Endothelial cell of umbilical vein (primary cell): ENCODE measurements at regions not wholly inside any gene's neighbourhood (a gene's known extent, or its start where the extent isn't known, plus 50 kb on each side); places are given as distances from the start of the nearest gene placed in this dataset.

ENCODE experiments used
- BruUV-seq: library from RNA; stranded (reverse); fragments of 400-500 nt; replicated peaks from 2 replicates; lab custom pipeline; 2021; lab: Mats Ljungman, UMichigan
- CTCF ChIA-PET: fragments of 300-600, 350-600 bp; sonication (Branson Sonifier 250); formaldehyde crosslinking; loops from one replicate; lab custom pipeline; 2021; ENCODE audit warnings: antibody characterized with exemption, inconsistent platforms; lab: Charles Lee
- POLR2A ChIA-PET: fragments of 300-600, 350-600 bp; sonication (Branson Sonifier 250); formaldehyde crosslinking; loops from one replicate; lab custom pipeline; 2021; ENCODE audit warnings: antibody characterized with exemption, inconsistent platforms; lab: Charles Lee
- DNase-seq: peaks from one replicate; pipeline ENCODE4 v3.0.0-alpha.2; 2011; ENCODE audit warnings: low read depth, low spot score
- FAIRE-seq: peaks from 2 replicates; lab custom pipeline; 2011; peaks lifted over from hg19 to GRCh38; lab: Jason Lieb, UNC
- H2AFZ ChIP-seq: 2 replicates; pipeline ENCODE4 v1.6.0; 2012; ENCODE audit warnings: low read depth, low read length, control low read depth, inconsistent platforms
- H3K27ac ChIP-seq: 2 replicates; pipeline ENCODE4 v1.5.1; 2011; ENCODE audit warnings: low read depth, mild to moderate bottlenecking, control low read depth, low read length, moderate library complexity; ENCODE audit not compliant: insufficient read depth
- H3K27me3 ChIP-seq, 2 experiments: 2 replicates each; pipeline versions ENCODE4 v1.6.0 to v1.6.1; 2011; ENCODE audit warnings: low read length in 2 of 2, mixed read lengths in 1 of 2; ENCODE audit not compliant: control insufficient read depth in 2 of 2, insufficient read depth in 2 of 2
- H3K36me3 ChIP-seq, 2 experiments: 2 replicates in 1 of 2; 3 replicates in 1 of 2; pipeline ENCODE4 v1.5.1; 2011; ENCODE audit warnings: low read length in 2 of 2, mild to moderate bottlenecking in 1 of 2, moderate library complexity in 1 of 2; ENCODE audit not compliant: control insufficient read depth in 2 of 2, insufficient read depth in 2 of 2; ENCODE audit errors: extremely low read depth in 1 of 2
- H3K4me1 ChIP-seq: 3 replicates; pipeline ENCODE4 v1.5.1; 2011; ENCODE audit warnings: mild to moderate bottlenecking, low read length; ENCODE audit not compliant: control insufficient read depth, insufficient read depth; ENCODE audit errors: extremely low read depth
- H3K4me2 ChIP-seq: 2 replicates; pipeline ENCODE4 v1.6.1; 2011; ENCODE audit warnings: low read length, control low read depth, mixed read lengths; ENCODE audit not compliant: insufficient read depth
- H3K4me3 ChIP-seq, 3 experiments: fragments of 200-600 bp in 1 of 3; sonication (generic), shearing (Covaris generic) in 1 of 3; replicated peaks in 1 of 3; 2 replicates each; pipeline ENCODE4 v1.5.1; 2011 to 2016; ENCODE audit warnings: control low read depth in 3 of 3, low read length in 3 of 3, mild to moderate bottlenecking in 2 of 3, inconsistent platforms in 1 of 3, low read depth in 1 of 3, moderate library complexity in 1 of 3; ENCODE audit not compliant: insufficient read depth in 1 of 3
- H3K79me2 ChIP-seq: 2 replicates; pipeline ENCODE4 v1.6.0; 2012; ENCODE audit warnings: low read length, inconsistent platforms; ENCODE audit not compliant: control insufficient read depth, insufficient read depth
- H3K9ac ChIP-seq: replicated peaks from 2 replicates; pipeline ENCODE3; 2011; ENCODE audit warnings: low read length, control low read depth; ENCODE audit not compliant: insufficient read depth; ENCODE audit errors: extremely low read depth
- H3K9me1 ChIP-seq: replicated peaks from 3 replicates; pipeline ENCODE4 v1.6.0; 2011; ENCODE audit warnings: mild to moderate bottlenecking, low read length; ENCODE audit not compliant: control insufficient read depth, insufficient read depth; ENCODE audit errors: extremely low read depth
- H3K9me3 ChIP-seq: replicated peaks from 2 replicates; pipeline ENCODE4 v1.5.1; 2012; ENCODE audit warnings: low read length, inconsistent platforms; ENCODE audit not compliant: control insufficient read depth, insufficient read depth
- H4K20me1 ChIP-seq: replicated peaks from 2 replicates; pipeline ENCODE3; 2011; ENCODE audit warnings: mild to moderate bottlenecking, low read length; ENCODE audit not compliant: control insufficient read depth, insufficient read depth; ENCODE audit errors: extremely low read depth
- EZH2 ChIP-seq: IDR thresholded peaks from 2 replicates; pipeline ENCODE4 v1.6.1; 2012; ENCODE audit warnings: borderline replicate concordance, low read depth, mild to moderate bottlenecking, moderate library complexity, low read length, inconsistent platforms; ENCODE audit not compliant: severe bottlenecking
- FOS ChIP-seq: IDR thresholded peaks from 2 replicates; pipeline ENCODE4 v1.6.1; 2011; ENCODE audit warnings: mild to moderate bottlenecking, low read length, moderate library complexity, borderline replicate concordance; ENCODE audit not compliant: insufficient read depth
- GATA2 ChIP-seq: IDR thresholded peaks from 2 replicates; pipeline ENCODE4 v1.7.0; 2011; ENCODE audit warnings: low read depth, mild to moderate bottlenecking, moderate library complexity, mixed read lengths, low read length; ENCODE audit not compliant: insufficient read length, insufficient read depth
- JUN ChIP-seq: IDR thresholded peaks from 2 replicates; pipeline ENCODE4 v1.6.1; 2011; ENCODE audit warnings: borderline replicate concordance, low read depth; ENCODE audit not compliant: insufficient read length, insufficient read depth
- MAX ChIP-seq: IDR thresholded peaks from 2 replicates; pipeline ENCODE4 v1.6.1; 2011; ENCODE audit not compliant: insufficient read depth, insufficient read length
- MYC ChIP-seq: IDR thresholded peaks from one replicate; pipeline ENCODE4 v1.6.1; 2011; ENCODE audit warnings: mild to moderate bottlenecking, low read depth, low read length
- POLR2A ChIP-seq: IDR thresholded peaks from 2 replicates; pipeline ENCODE4 v1.6.1; 2012; ENCODE audit warnings: low read depth, mild to moderate bottlenecking, control low read depth, low read length
- POLR2AphosphoS5 ChIP-seq: IDR thresholded peaks from 2 replicates; pipeline ENCODE4 v1.6.1; 2012; ENCODE audit warnings: low read depth, mild to moderate bottlenecking, control low read depth, low read length, moderate library complexity; ENCODE audit not compliant: insufficient read depth
- dilution Hi-C: fragments of 300-500 bp; cut with MboI; formaldehyde crosslinking; loops from one replicate; pipeline ENCODE4 v1.15.0; 2019; ENCODE audit warnings: low sequenced_read_pairs; ENCODE audit not compliant: extremely low pct_ligation_motif_present
- intact Hi-C: fragments of 100-400 bp; cut with micrococcal nuclease; formaldehyde crosslinking; loops from one replicate; pipeline ENCODE4 v1.10.0; 2022
- TF ChIP-seq, protein P1 (sequence below), 2 donors: IDR thresholded peaks; 1 replicate in 1 of 2; 2 replicates in 1 of 2; pipeline ENCODE4 v1.5.1; 2011; ENCODE audit warnings: low read length in 2 of 2, mild to moderate bottlenecking in 2 of 2, moderate library complexity in 2 of 2, control low read depth in 1 of 2, inconsistent platforms in 1 of 2, low read depth in 1 of 2; ENCODE audit not compliant: insufficient read depth in 1 of 2; ENCODE audit errors: extremely low read depth in 1 of 2

- Histone ChIP-seq H3K4me2 (no peak overlapping the region), H3K27me3 (no peaks in the 10 kb centered on the region), H3K79me2 (no peaks in the 10 kb centered on the region), H3K9me3 (no peaks in the 10 kb centered on the region), H3K9ac (no peak overlapping the region), H3K4me1 (no peaks in the 10 kb centered on the region), H3K9me1 (no peaks in the 10 kb centered on the region), H4K20me1 (no peaks in the 10 kb centered on the region), H3K36me3 (no peaks in the 10 kb centered on the region), H3K27ac (no peak overlapping the region), H3K4me3 (no peak overlapping the region), H2AFZ (no peak overlapping the region)
- intact Hi-C loops (no loop called here), dilution Hi-C loops (no loop called here)
- POLR2A ChIA-PET: no interaction called here
- DNase-seq (no peak), FAIRE-seq (no peak)
- TF ChIP-seq FOS: no peak
- TF ChIP-seq POLR2A: no peak
- TF ChIP-seq EZH2: no peak
- no peak for TF ChIP-seq POLR2AphosphoS5
- TF ChIP-seq MAX: no peak
- TF ChIP-seq MYC: no peak
- TF ChIP-seq, protein P1, sequence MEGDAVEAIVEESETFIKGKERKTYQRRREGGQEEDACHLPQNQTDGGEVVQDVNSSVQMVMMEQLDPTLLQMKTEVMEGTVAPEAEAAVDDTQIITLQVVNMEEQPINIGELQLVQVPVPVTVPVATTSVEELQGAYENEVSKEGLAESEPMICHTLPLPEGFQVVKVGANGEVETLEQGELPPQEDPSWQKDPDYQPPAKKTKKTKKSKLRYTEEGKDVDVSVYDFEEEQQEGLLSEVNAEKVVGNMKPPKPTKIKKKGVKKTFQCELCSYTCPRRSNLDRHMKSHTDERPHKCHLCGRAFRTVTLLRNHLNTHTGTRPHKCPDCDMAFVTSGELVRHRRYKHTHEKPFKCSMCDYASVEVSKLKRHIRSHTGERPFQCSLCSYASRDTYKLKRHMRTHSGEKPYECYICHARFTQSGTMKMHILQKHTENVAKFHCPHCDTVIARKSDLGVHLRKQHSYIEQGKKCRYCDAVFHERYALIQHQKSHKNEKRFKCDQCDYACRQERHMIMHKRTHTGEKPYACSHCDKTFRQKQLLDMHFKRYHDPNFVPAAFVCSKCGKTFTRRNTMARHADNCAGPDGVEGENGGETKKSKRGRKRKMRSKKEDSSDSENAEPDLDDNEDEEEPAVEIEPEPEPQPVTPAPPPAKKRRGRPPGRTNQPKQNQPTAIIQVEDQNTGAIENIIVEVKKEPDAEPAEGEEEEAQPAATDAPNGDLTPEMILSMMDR (IDR thresholded peaks at IDR 0.05; ENCODE audit: extremely low read depth in 1 of 2, insufficient read depth in 1 of 2, low read depth in 1 of 2, low read length in 2 of 2): no peak
- no peak for TF ChIP-seq JUN
- TF ChIP-seq GATA2: no peak
- CTCF ChIA-PET: no interaction called here
- BruUV-seq: no TSS peak
Measured at GRCh38 chr6:14339711-14340584, 222.4 kb downstream of the CD83 start.
